K562 (cell line): ENCODE measurements at regions not wholly inside any gene's neighbourhood (a gene's known extent, or its start where the extent isn't known, plus 50 kb on each side); places are given as distances from the start of the nearest gene placed in this dataset.

Source experiments
- ATAC-seq: fragments of 200-7000 bp; cut with Tn5 transposase; 3 replicates; pipeline ENCODE4 v1.9.1; 2020; ENCODE audit warnings: moderate library complexity
- BruUV-seq: library from RNA; stranded (reverse); fragments of 400-500 nt; replicated peaks from 2 replicates; lab custom pipeline; 2021; lab: Mats Ljungman, UMichigan
- CTCF ChIA-PET: fragments of 300-600 bp; formaldehyde crosslinking; extraction: SDS; loops from one replicate; lab custom pipeline; 2021; ENCODE audit warnings: low intra/inter-chr PET ratio; lab: Yijun Ruan, JAX
- POLR2A ChIA-PET: fragments of 300-600, 350-650 bp; sonication (Branson Sonifier 250); formaldehyde crosslinking; extraction: SDS; loops from one replicate; lab custom pipeline; 2021; ENCODE audit warnings: antibody characterized with exemption, inconsistent platforms; lab: Yijun Ruan, JAX
- DNase-seq, 4 experiments: peaks; one replicate each; pipeline versions ENCODE4 v3.0.0 to v3.0.0-alpha.2; 2011 to 2018; ENCODE audit warnings: low spot score in 3 of 4, mixed read lengths in 3 of 4; ENCODE audit errors: extremely low read depth in 1 of 4
- FAIRE-seq: peaks from 2 replicates; lab custom pipeline; 2011; peaks lifted over from hg19 to GRCh38; lab: Jason Lieb, UNC
- H2AFZ ChIP-seq: 2 replicates; pipeline ENCODE4 v1.6.0; 2011; ENCODE audit warnings: low read depth, low read length, control low read depth, inconsistent platforms
- H3K27ac ChIP-seq: fragments of 200-600 bp; 3 replicates; pipeline ENCODE4 v1.8.0; 2011; ENCODE audit warnings: low read depth, mild to moderate bottlenecking, control low read depth, inconsistent platforms, low read length, moderate library complexity, mixed read lengths; ENCODE audit errors: extremely low read depth
- H3K27me3 ChIP-seq, 2 experiments: fragments of 300-600 bp in 1 of 2; 2 replicates in 1 of 2; 3 replicates in 1 of 2; pipeline versions ENCODE4 v1.6.0 to v1.8.0; 2011; ENCODE audit warnings: inconsistent platforms in 2 of 2, low read length in 2 of 2, mild to moderate bottlenecking in 1 of 2, mixed read lengths in 1 of 2, moderate library complexity in 1 of 2; ENCODE audit not compliant: control insufficient read depth in 2 of 2, insufficient read depth in 2 of 2
- H3K36me3 ChIP-seq: fragments of 300-600 bp; 3 replicates; pipeline ENCODE4 v1.8.0; 2011; ENCODE audit warnings: mild to moderate bottlenecking, low read length, inconsistent platforms; ENCODE audit not compliant: control insufficient read depth, insufficient read depth
- H3K4me1 ChIP-seq, 2 experiments: fragments of 200-600 bp in 1 of 2; replicated peaks in 1 of 2; 2 replicates in 1 of 2; 3 replicates in 1 of 2; pipeline versions ENCODE4 v1.5.1 to v1.8.0; 2011; ENCODE audit warnings: inconsistent platforms in 2 of 2, low read length in 2 of 2, mild to moderate bottlenecking in 1 of 2, mixed read lengths in 1 of 2, moderate library complexity in 1 of 2; ENCODE audit not compliant: control insufficient read depth in 2 of 2, insufficient read depth in 2 of 2
- H3K4me2 ChIP-seq: 2 replicates; pipeline ENCODE4 v1.6.1; 2011; ENCODE audit warnings: low read length, control low read depth, inconsistent platforms, mixed read lengths; ENCODE audit not compliant: insufficient read depth
- H3K4me3 ChIP-seq: fragments of 200-600 bp; sonication (generic), shearing (Covaris generic); 2 replicates; pipeline ENCODE4 v1.5.1; 2016; ENCODE audit warnings: control low read depth, inconsistent platforms
- H3K79me2 ChIP-seq: fragments of 200-600 bp; 3 replicates; pipeline ENCODE4 v1.8.0; 2011; ENCODE audit warnings: low read length, inconsistent platforms; ENCODE audit not compliant: control insufficient read depth, insufficient read depth
- H3K9ac ChIP-seq, 2 experiments: 2 replicates each; pipeline versions ENCODE4 v1.6.0 to v1.6.1; 2011; ENCODE audit warnings: low read depth in 2 of 2, low read length in 2 of 2, control low read depth in 1 of 2, inconsistent platforms in 1 of 2, mild to moderate bottlenecking in 1 of 2, mixed read lengths in 1 of 2; ENCODE audit not compliant: insufficient read depth in 1 of 2
- H3K9me1 ChIP-seq: one replicate; pipeline ENCODE4 v1.6.0; 2011; ENCODE audit warnings: inconsistent platforms, mild to moderate bottlenecking, low read length, moderate library complexity; ENCODE audit not compliant: control insufficient read depth, insufficient read depth
- H3K9me3 ChIP-seq: replicated peaks from 2 replicates; pipeline ENCODE4 v1.5.1; 2011; ENCODE audit warnings: low read depth, low read length, inconsistent platforms; ENCODE audit not compliant: control insufficient read depth, insufficient read depth
- H4K20me1 ChIP-seq: replicated peaks from 2 replicates; pipeline ENCODE4 v1.6.1; 2011; ENCODE audit warnings: low read length, inconsistent platforms, mixed read lengths; ENCODE audit not compliant: control insufficient read depth, insufficient read depth
- ARID3A ChIP-seq: IDR thresholded peaks from 2 replicates; pipeline ENCODE4 v1.6.1; 2012; ENCODE audit warnings: low read depth, low read length, improper control_type of control experiment, borderline replicate concordance
- CBX1 ChIP-seq: sonication (generic); IDR thresholded peaks from 2 replicates; pipeline ENCODE4 v1.6.1; 2016; ENCODE audit warnings: antibody characterized with exemption, low read depth, mild to moderate bottlenecking
- E2F5 ChIP-seq: sonication (generic); formaldehyde crosslinking; IDR thresholded peaks from 2 replicates; pipeline ENCODE4 v1.8.0; 2022; ENCODE audit warnings: mild to moderate bottlenecking, missing genetic modification reagents
- ILF3 ChIP-seq: fragments of 450-650 bp; IDR thresholded peaks from 2 replicates; pipeline ENCODE4 v1.6.1; 2018; ENCODE audit warnings: antibody characterized with exemption, mild to moderate bottlenecking, moderate library complexity, borderline replicate concordance
- KDM1A ChIP-seq, 2 experiments: fragments of 450-650 bp; IDR thresholded peaks; 2 replicates each; pipeline ENCODE4 v1.6.1; 2016; ENCODE audit warnings: mild to moderate bottlenecking in 2 of 2
- MAZ ChIP-seq, 2 experiments: fragments of 450-650 bp in 1 of 2; sonication (generic) in 1 of 2; formaldehyde crosslinking; IDR thresholded peaks in 1 of 2; conservative IDR thresholded peaks in 1 of 2; 2 replicates each; pipeline versions ENCODE4 v1.4.0 to v1.5.0; 2020; ENCODE audit warnings: mild to moderate bottlenecking in 1 of 2, missing genetic modification reagents in 1 of 2
- NONO ChIP-seq, 2 experiments: fragments of 200-400 bp in 1 of 2; fragments of 450-650 bp in 1 of 2; formaldehyde crosslinking in 1 of 2; IDR thresholded peaks; 2 replicates each; pipeline ENCODE4 v1.6.1; 2017; ENCODE audit warnings: low read depth in 2 of 2, mild to moderate bottlenecking in 2 of 2, moderate library complexity in 2 of 2, low read length in 1 of 2
- POLR2G ChIP-seq: fragments of 200-400 bp; formaldehyde crosslinking; IDR thresholded peaks from 2 replicates; pipeline ENCODE4 v1.6.1; 2017; ENCODE audit warnings: low read depth, mild to moderate bottlenecking, antibody characterized with exemption, low read length, moderate library complexity
- RBM25 ChIP-seq: fragments of 200-400 bp; formaldehyde crosslinking; IDR thresholded peaks from 2 replicates; pipeline ENCODE4 v1.6.1; 2018; ENCODE audit warnings: low read length, low read depth, moderate library complexity; ENCODE audit not compliant: severe bottlenecking
- RNF2 ChIP-seq: sonication (generic); IDR thresholded peaks from 2 replicates; pipeline ENCODE4 v1.6.1; 2016
- SMAD3 ChIP-seq: fragments of 450-650 bp; formaldehyde crosslinking; conservative IDR thresholded peaks from 2 replicates; pipeline ENCODE4 v1.4.0; 2020; ENCODE audit warnings: mild to moderate bottlenecking
- SRSF9 ChIP-seq: fragments of 200-400 bp; formaldehyde crosslinking; IDR thresholded peaks from 2 replicates; pipeline ENCODE4 v1.6.1; 2017; ENCODE audit warnings: low read depth, low read length, borderline replicate concordance
- TAF1 ChIP-seq: IDR thresholded peaks from 2 replicates; pipeline ENCODE4 v1.6.1; 2011; ENCODE audit warnings: mild to moderate bottlenecking, low read length, moderate library complexity; ENCODE audit not compliant: insufficient read depth, control insufficient read depth, severe bottlenecking; ENCODE audit errors: extremely low read depth
- THAP7 ChIP-seq: fragments of 250-450 bp; sonication (Bioruptor Pico); IDR thresholded peaks from 2 replicates; pipeline ENCODE4 v1.5.0; 2021
- ZKSCAN3 ChIP-seq: fragments of 250-450 bp; sonication (Bioruptor Pico); IDR thresholded peaks from 2 replicates; pipeline ENCODE4 v1.4.0; 2020
- ZNF143 ChIP-seq: sonication (generic); formaldehyde crosslinking; IDR thresholded peaks from 2 replicates; pipeline ENCODE4 v1.9.0; 2022; ENCODE audit warnings: mild to moderate bottlenecking, missing genetic modification reagents
- ZNF217 ChIP-seq: sonication (generic); formaldehyde crosslinking; IDR thresholded peaks from 2 replicates; pipeline ENCODE4 v1.8.0; 2022; ENCODE audit warnings: mild to moderate bottlenecking, missing genetic modification reagents
- ZNF324 ChIP-seq: fragments of 250-450 bp; sonication (Bioruptor Pico); IDR thresholded peaks from 2 replicates; pipeline ENCODE4 v1.4.0; 2020; ENCODE audit warnings: mild to moderate bottlenecking
- WGBS: fragments of 100-300 bp; shearing (Covaris generic); methylation state at CpG from one replicate; pipeline ENCODE4 v1.1.6; 2016; ENCODE audit warnings: low coverage, mixed read lengths; ENCODE audit not compliant: insufficient coverage; ENCODE audit errors: missing lambda C conversion rate; 5-methylcytosine and 5-hydroxymethylcytosine counted together
- in situ Hi-C: fragments of 300-500 bp; cut with MboI; formaldehyde crosslinking; loops from 4 replicates; pipeline ENCODE4 v1.15.0; 2018; ENCODE audit warnings: inconsistent platforms, mixed read lengths
- intact Hi-C: fragments of 100-400 bp; cut with micrococcal nuclease; formaldehyde crosslinking; loops from 2 replicates; pipeline ENCODE4 v1.14.2; 2022

DNA sequence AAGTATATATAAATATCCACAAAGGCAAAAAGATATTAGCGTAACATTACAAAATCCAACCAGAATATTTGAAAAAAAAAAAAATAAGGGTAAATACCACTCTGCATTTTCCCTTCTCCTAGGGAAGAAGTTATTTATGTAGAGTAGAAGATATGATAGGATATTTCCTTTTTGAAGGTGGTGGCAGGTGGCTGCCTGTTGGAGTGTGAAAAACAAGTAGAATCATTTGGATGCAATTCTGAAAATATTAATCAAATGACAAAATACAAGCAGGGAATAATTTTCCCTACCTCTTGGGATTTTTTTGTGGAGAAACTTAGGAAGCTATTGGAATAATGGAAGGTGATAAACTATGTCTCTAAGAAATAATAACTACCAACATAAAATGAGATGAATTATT is 62.5 kb upstream of the OGFRL1 start (continued):
- TF ChIP-seq ILF3: no peak
- no peak for TF ChIP-seq ZNF324 (CRISPR knock-in tag)
- TF ChIP-seq RNF2: no peak
- no peak for TF ChIP-seq ZNF217
- TF ChIP-seq, all 486 proteins: peak for 0

DNA sequence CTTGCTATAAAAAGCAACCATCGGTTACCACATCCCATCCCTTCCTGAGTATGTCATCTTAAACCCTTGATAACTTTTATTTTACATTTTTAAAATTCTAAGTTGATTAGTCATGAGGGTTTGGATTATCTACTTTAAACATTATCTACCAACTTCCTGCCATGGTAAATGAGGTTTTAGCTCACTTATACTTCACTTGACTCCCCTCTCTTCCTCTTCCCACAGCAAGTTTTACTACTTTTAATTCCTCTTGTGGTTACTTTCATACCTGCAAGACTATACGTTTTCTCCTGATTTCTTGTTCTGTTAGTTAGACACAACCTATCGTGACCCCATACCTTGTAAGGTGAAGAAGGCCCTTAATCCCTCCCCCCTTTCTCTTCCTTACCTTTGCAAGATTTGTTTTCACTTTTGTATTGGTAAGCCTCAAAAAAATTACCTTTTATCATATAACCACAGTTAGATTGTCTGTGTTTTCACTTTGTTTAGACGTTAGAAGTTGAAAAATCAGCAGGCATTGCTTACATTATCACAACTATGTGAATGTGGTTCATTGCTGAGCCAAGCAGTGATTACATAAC is 60.1 kb upstream of the OGFRL1 start:
- H3K27ac ChIP-seq: no peak overlapping the region
- in situ Hi-C loops: no loop called here
- H3K9ac ChIP-seq: no peak overlapping the region
- ATAC-seq (no peak), FAIRE-seq (no peak), DNase-seq (no peak)
- no peaks in the 10 kb centered on the region for H3K9me3 ChIP-seq
- H3K36me3 ChIP-seq: no peaks in the 10 kb centered on the region
- WGBS: 2% methylated on average over 4 of the region's 4 CpGs
- H3K4me2 ChIP-seq: no peak overlapping the region
- intact Hi-C loops: no loop called here
- H3K27me3 ChIP-seq: no peaks in the 10 kb centered on the region
- H2AFZ ChIP-seq: no peak overlapping the region
- H4K20me1 ChIP-seq: no peaks in the 10 kb centered on the region
- no peaks in the 10 kb centered on the region for H3K4me1 ChIP-seq
- BruUV-seq: no TSS peak
- ChIA-PET POLR2A (no interaction called here), CTCF (no interaction called here)
- H3K79me2 ChIP-seq: no peaks in the 10 kb centered on the region
- H3K4me3 ChIP-seq: no peak overlapping the region
- no peaks in the 10 kb centered on the region for H3K9me1 ChIP-seq
- TF ChIP-seq SMAD3 (CRISPR knock-in tag): no peak
- no peak for TF ChIP-seq MAZ (CRISPR knock-in tag; conservative IDR thresholded peaks at IDR 0.05 in 1 of 2, IDR thresholded peaks at IDR 0.05 in 1 of 2)
- no peak for TF ChIP-seq SRSF9
- TF ChIP-seq TAF1: no peak
- TF ChIP-seq RBM25: no peak
- no peak for TF ChIP-seq ZKSCAN3
- TF ChIP-seq CBX1: no peak
- TF ChIP-seq E2F5 (CRISPR knock-in tag): no peak
- no peak for TF ChIP-seq KDM1A (IDR thresholded peaks at IDR 0.05)
- no peak for TF ChIP-seq ARID3A
- TF ChIP-seq NONO (IDR thresholded peaks at IDR 0.05; ENCODE audit: low read depth in 2 of 2, low read length in 1 of 2): no peak
- no peak for TF ChIP-seq THAP7 (CRISPR knock-in tag)
- no peak for TF ChIP-seq POLR2G
- no peak for TF ChIP-seq ZNF143 (CRISPR knock-in tag)
